ENCODE measurements at regions not wholly inside any gene's neighbourhood (a gene's known extent, or its start where the extent isn't known, plus 50 kb on each side); places are given as distances from the start of the nearest gene placed in this dataset.

DNA sequence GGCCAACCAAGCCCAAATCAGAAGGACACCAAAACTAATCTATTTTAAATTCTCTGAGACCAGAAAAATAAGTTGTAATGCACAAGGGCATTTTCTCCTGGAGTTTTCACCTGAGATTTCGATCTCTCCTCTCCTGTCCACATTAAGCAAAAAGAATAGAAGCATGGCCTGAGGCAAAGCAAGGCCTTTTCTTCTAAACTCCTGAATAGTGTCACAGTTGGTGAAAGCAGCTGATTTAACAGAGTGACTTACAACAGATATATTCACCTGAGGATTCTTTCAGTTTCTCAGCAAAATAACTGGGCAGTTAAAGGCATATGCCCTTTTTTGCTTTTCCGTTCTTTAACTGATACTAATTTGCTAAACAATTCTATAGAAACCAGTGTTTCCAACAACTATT lies 547.7 kb downstream of the EFNA5 start:
- DNase-seq (no peak), ATAC-seq (no peak)
- Histone ChIP-seq H3K27me3 (no peaks in the 10 kb centered on the region), H3K36me3 (no peaks in the 10 kb centered on the region), H3K9me3 (no peaks in the 10 kb centered on the region), H3K27ac (no peak overlapping the region), H3K4me3 (no peak overlapping the region), H3K4me1 (peaks cover 4 to 9% of the 10 kb centered on the region in 2 donors)
- TF ChIP-seq, protein P1, sequence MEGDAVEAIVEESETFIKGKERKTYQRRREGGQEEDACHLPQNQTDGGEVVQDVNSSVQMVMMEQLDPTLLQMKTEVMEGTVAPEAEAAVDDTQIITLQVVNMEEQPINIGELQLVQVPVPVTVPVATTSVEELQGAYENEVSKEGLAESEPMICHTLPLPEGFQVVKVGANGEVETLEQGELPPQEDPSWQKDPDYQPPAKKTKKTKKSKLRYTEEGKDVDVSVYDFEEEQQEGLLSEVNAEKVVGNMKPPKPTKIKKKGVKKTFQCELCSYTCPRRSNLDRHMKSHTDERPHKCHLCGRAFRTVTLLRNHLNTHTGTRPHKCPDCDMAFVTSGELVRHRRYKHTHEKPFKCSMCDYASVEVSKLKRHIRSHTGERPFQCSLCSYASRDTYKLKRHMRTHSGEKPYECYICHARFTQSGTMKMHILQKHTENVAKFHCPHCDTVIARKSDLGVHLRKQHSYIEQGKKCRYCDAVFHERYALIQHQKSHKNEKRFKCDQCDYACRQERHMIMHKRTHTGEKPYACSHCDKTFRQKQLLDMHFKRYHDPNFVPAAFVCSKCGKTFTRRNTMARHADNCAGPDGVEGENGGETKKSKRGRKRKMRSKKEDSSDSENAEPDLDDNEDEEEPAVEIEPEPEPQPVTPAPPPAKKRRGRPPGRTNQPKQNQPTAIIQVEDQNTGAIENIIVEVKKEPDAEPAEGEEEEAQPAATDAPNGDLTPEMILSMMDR (IDR thresholded peaks at IDR 0.05 in 4 of 5, conservative IDR thresholded peaks at IDR 0.05 in 1 of 5): no peak
- TF ChIP-seq POLR2A (IDR thresholded peaks at IDR 0.05): no peak
- in situ Hi-C loops (cut with MboI; ENCODE audit: low sequenced_read_pairs in 4 of 4) (no loop called here), intact Hi-C loops (cut with DNase I; ENCODE audit: low total_unique reads) (no loop called here)

DNA sequence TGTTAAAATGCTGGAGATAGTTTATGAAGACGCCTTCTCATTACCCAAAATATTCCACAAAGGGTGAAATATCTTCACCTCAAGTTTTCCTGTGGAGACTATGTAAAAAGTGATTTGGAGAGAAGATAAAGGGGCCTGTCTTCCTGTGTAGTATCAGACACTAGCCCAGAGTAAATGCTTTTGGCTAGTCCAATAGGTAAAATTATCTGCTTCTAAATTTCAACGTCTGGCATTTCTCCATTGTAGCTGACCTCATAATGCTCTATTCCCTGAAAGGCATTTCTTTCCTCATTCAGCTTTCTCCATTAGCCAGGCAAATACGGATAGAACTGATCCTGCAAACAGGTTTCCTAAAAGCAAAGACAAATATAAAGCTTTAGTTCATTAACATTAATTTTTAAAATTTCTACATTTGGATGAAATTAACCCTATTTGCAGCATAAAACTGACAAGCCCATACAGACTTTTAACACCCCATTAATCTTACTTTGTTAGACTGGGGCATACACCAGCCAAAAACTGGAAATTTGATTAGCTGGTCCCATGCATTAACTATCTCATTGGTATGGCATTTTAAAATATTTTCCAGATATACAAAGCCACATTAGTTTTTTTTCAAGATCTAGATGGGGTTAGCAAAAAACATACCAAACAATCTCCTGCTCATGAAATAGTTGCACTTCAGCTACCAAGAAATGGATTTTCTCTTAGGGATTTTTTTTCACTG lies 548.8 kb downstream of the EFNA5 start:
- TF ChIP-seq POLR2A (IDR thresholded peaks at IDR 0.05): no peak
- TF ChIP-seq, protein P1 (IDR thresholded peaks at IDR 0.05 in 4 of 5, conservative IDR thresholded peaks at IDR 0.05 in 1 of 5): no peak
- Histone ChIP-seq H3K4me1 (peaks cover 4 to 9% of the 10 kb centered on the region in 2 donors), H3K9me3 (no peaks in the 10 kb centered on the region), H3K27ac (no peak overlapping the region), H3K27me3 (no peaks in the 10 kb centered on the region), H3K36me3 (no peaks in the 10 kb centered on the region), H3K4me3 (no peak overlapping the region)
- ATAC-seq: peak in 1 of 2 donors; percentile 46
- in situ Hi-C loops (cut with MboI; ENCODE audit: low sequenced_read_pairs in 4 of 4): no loop called here
- no peak for DNase-seq
- intact Hi-C loops (cut with DNase I; ENCODE audit: low total_unique reads): no loop called here

DNA sequence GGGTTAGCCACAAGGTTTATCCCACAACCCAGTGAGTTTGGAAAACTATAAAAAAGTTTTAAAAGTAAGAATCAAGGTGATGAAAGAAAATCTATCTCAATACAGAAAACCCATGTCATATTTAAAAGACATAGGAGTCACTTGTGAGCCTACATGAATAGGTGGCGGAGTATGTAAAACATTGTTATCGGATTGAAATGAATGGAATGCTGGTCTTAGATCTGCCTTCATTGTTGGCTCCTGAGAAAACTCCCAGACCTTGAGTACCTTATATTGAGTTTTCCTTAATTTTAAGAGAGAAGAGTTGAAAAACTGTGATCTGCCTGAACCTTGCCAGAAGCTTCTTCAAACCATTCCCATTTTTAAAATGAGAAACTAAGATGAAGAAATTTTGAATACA lies 551.1 kb downstream of the EFNA5 start:
- no peak for TF ChIP-seq POLR2A (IDR thresholded peaks at IDR 0.05)
- TF ChIP-seq, protein P1 (IDR thresholded peaks at IDR 0.05 in 4 of 5, conservative IDR thresholded peaks at IDR 0.05 in 1 of 5): no peak
- H3K36me3 ChIP-seq: no peaks in the 10 kb centered on the region
- intact Hi-C loops (cut with DNase I; ENCODE audit: low total_unique reads) (no loop called here), in situ Hi-C loops (cut with MboI; ENCODE audit: low sequenced_read_pairs in 4 of 4) (no loop called here)
- H3K27ac ChIP-seq: no peak overlapping the region
- DNase-seq: no peak
- peaks cover 4 to 9% of the 10 kb centered on the region in 2 donors for H3K4me1 ChIP-seq
- no peaks in the 10 kb centered on the region for H3K9me3 ChIP-seq
- no peaks in the 10 kb centered on the region for H3K27me3 ChIP-seq
- no peak for ATAC-seq
- no peak overlapping the region for H3K4me3 ChIP-seq

DNA sequence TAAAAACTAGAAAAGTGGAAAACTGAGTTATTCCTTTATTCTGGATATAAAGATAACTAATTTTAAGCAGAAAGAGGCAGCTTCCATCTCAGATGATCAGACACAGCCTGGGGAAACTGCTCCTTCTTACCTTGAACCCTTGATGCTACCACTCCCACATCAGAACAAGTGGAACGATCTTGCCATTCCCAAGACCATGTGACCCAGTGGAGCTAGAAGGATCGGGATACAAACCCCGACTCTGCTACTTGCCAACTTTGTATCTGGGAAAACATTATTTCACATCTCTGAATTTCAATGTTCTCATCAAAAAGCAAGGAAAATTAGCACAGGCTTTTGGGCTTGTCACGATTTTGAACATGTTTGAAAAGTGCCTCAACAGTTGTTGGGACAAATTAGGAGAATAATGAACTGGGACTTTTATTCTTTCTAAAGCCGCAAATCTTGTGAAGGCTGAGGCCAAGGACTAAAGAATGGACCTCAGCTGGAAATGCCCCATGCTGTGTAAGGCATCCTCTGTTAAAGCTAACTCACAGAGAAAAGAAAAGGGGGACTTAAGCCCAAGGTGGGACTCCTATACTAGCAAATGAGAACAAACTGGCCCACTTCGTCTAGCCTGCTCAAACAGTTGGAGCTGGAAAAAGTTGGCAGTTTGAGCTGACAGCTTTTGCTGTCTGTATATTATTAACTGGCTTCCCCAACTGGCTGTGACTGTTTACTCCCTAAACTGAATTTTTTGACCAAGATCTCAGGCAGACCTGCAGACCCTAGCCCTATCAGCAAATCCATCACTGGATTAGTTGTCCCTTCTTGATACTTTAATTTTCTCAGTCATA lies 552.3 kb downstream of the EFNA5 start:
- H3K36me3 ChIP-seq: no peaks in the 10 kb centered on the region
- H3K4me3 ChIP-seq: no peak overlapping the region
- in situ Hi-C loops (cut with MboI; ENCODE audit: low sequenced_read_pairs in 4 of 4) (no loop called here), intact Hi-C loops (cut with DNase I; ENCODE audit: low total_unique reads) (no loop called here)
- no peaks in the 10 kb centered on the region for H3K9me3 ChIP-seq
- TF ChIP-seq, protein P1 (IDR thresholded peaks at IDR 0.05 in 4 of 5, conservative IDR thresholded peaks at IDR 0.05 in 1 of 5): no peak
- no peak for TF ChIP-seq POLR2A (IDR thresholded peaks at IDR 0.05)
- no peak overlapping the region for H3K27ac ChIP-seq
- ATAC-seq: no peak
- DNase-seq: no peak
- H3K4me1 ChIP-seq: peaks cover 4 to 9% of the 10 kb centered on the region in 2 donors
- H3K27me3 ChIP-seq: no peaks in the 10 kb centered on the region
